Effector memory CD8-positive, alpha-beta T cell (primary cell): ENCODE measurements at regions not wholly inside any gene's neighbourhood (a gene's known extent, or its start where the extent isn't known, plus 50 kb on each side); places are given as distances from the start of the nearest gene placed in this dataset.
"Not testable (repeated sequence)": the region's sequence is repeated elsewhere in the genome, so short reads cannot be mapped to it uniquely, and the experiment has no call there.

Source experiments
- ATAC-seq: fragments of 150-1000 bp; cut with Tn5 transposase; replicated peaks from 2 replicates; pipeline ENCODE4 v1.10.0; 2021; ENCODE audit warnings: mild to moderate bottlenecking, moderate library complexity
- DNase-seq, 3 experiments: peaks; one replicate each; pipeline ENCODE4 v3.0.0; 2021
- H3K27ac Mint-ChIP-seq, 2 donors: one replicate each; pipeline ENCODE4 v1.8.0; 2022; ENCODE audit warnings: mild to moderate bottlenecking in 2 of 2, mixed read lengths in 2 of 2, moderate library complexity in 2 of 2
- H3K27me3 Mint-ChIP-seq, 2 donors: one replicate each; pipeline ENCODE4 v1.8.0; 2022; ENCODE audit warnings: mixed read lengths in 2 of 2
- H3K36me3 Mint-ChIP-seq: one replicate; pipeline ENCODE4 v1.8.0; 2022; ENCODE audit warnings: mild to moderate bottlenecking, moderate library complexity, mixed read lengths; ENCODE audit not compliant: insufficient read depth
- H3K4me1 Mint-ChIP-seq, 2 donors: one replicate each; pipeline ENCODE4 v1.8.0; 2022; ENCODE audit warnings: low read depth in 2 of 2, mixed read lengths in 2 of 2
- H3K4me3 Mint-ChIP-seq, 2 donors: one replicate each; pipeline ENCODE4 v1.8.0; 2022; ENCODE audit warnings: mild to moderate bottlenecking in 2 of 2, mixed read lengths in 2 of 2, moderate library complexity in 2 of 2
- H3K9me3 Mint-ChIP-seq, 2 donors: one replicate each; pipeline ENCODE4 v1.8.0; 2022; ENCODE audit warnings: mixed read lengths in 2 of 2

- no peak for ATAC-seq
- Mint-ChIP-seq H3K4me3 (no peak overlapping the region), H3K27ac (no peak overlapping the region), H3K36me3 (no peaks in the 10 kb centered on the region), H3K9me3 (peaks cover 7 to 11% of the 10 kb centered on the region in 2 donors), H3K4me1 (no peaks in the 10 kb centered on the region), H3K27me3 (no peaks in the 10 kb centered on the region)
- DNase-seq: no peak
Measured at GRCh38 chr4:189513421-189513820, 427.3 kb upstream of the FRG1 start.

GRCh38 chr4:189514209-189514608, 426.5 kb upstream of the FRG1 start:
- ATAC-seq (no peak), DNase-seq (no peak)
- Mint-ChIP-seq H3K9me3 (peaks cover 7 to 11% of the 10 kb centered on the region in 2 donors), H3K4me3 (no peak overlapping the region), H3K36me3 (no peaks in the 10 kb centered on the region), H3K27me3 (no peaks in the 10 kb centered on the region), H3K4me1 (no peaks in the 10 kb centered on the region), H3K27ac (no peak overlapping the region)

- DNase-seq (no peak), ATAC-seq (no peak)
- H3K4me3 Mint-ChIP-seq: no peak overlapping the region
- H3K27me3 Mint-ChIP-seq: no peaks in the 10 kb centered on the region
- H3K4me1 Mint-ChIP-seq: no peaks in the 10 kb centered on the region
- no peaks in the 10 kb centered on the region for H3K36me3 Mint-ChIP-seq
- H3K27ac Mint-ChIP-seq: no peak overlapping the region
- peaks cover 10% of the 10 kb centered on the region in 2 donors for H3K9me3 Mint-ChIP-seq
Measured at GRCh38 chr4:189516902-189517301, 423.8 kb upstream of the FRG1 start.

GRCh38 chr4:189519186-189519585, 421.5 kb upstream of the FRG1 start:
- Mint-ChIP-seq H3K27me3 (no peaks in the 10 kb centered on the region), H3K36me3 (no peaks in the 10 kb centered on the region), H3K4me3 (no peak overlapping the region), H3K9me3 (peaks cover 8 to 25% of the 10 kb centered on the region in 2 donors), H3K4me1 (no peaks in the 10 kb centered on the region), H3K27ac (no peak overlapping the region)
- no peak for ATAC-seq
- DNase-seq: no peak

- no peaks in the 10 kb centered on the region for H3K4me1 Mint-ChIP-seq
- no peaks in the 10 kb centered on the region for H3K36me3 Mint-ChIP-seq
- H3K9me3 Mint-ChIP-seq: peaks cover 4 to 25% of the 10 kb centered on the region in 2 donors
- no peak overlapping the region for H3K27ac Mint-ChIP-seq
- H3K4me3 Mint-ChIP-seq: no peak overlapping the region
- no peaks in the 10 kb centered on the region for H3K27me3 Mint-ChIP-seq
- DNase-seq: no peak
- ATAC-seq: no peak
Measured at GRCh38 chr4:189525304-189525703, 415.4 kb upstream of the FRG1 start.

- ATAC-seq (no peak), DNase-seq (no peak)
- H3K36me3 Mint-ChIP-seq: peaks cover 3% of the 10 kb centered on the region
- no peak overlapping the region for H3K27ac Mint-ChIP-seq
- H3K9me3 Mint-ChIP-seq: peaks cover 4 to 13% of the 10 kb centered on the region in 2 donors
- H3K4me3 Mint-ChIP-seq: no peak overlapping the region
- no peaks in the 10 kb centered on the region for H3K4me1 Mint-ChIP-seq
- no peaks in the 10 kb centered on the region for H3K27me3 Mint-ChIP-seq
Measured at GRCh38 chr4:189530848-189531247, 409.8 kb upstream of the FRG1 start.

DNA sequence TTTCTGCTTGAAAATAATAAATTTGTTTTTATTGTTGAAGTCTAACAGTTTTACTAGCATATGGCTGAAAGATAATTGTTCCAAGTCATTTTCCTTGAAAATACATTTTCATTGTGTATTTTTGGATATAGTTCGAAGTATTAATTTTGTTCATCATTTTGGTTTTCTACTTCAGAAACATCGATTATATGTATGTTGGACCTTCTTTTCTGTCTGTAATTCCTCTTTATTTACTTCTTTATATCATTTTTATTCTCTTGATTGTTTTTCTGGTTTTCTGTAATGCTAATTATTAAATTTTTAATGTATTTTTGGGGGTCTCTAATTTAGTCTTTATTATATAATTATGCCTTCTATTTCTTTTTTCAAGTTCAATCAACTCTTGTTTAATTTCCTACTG, 407.1 kb upstream of the FRG1 start:
- no peak overlapping the region for H3K27ac Mint-ChIP-seq
- peaks cover 4 to 34% of the 10 kb centered on the region in 2 donors for H3K9me3 Mint-ChIP-seq
- ATAC-seq: no peak
- DNase-seq: no peak
- H3K4me1 Mint-ChIP-seq: no peaks in the 10 kb centered on the region
- no peak overlapping the region for H3K4me3 Mint-ChIP-seq
- H3K27me3 Mint-ChIP-seq: no peaks in the 10 kb centered on the region
- H3K36me3 Mint-ChIP-seq: peaks cover 3% of the 10 kb centered on the region

DNA sequence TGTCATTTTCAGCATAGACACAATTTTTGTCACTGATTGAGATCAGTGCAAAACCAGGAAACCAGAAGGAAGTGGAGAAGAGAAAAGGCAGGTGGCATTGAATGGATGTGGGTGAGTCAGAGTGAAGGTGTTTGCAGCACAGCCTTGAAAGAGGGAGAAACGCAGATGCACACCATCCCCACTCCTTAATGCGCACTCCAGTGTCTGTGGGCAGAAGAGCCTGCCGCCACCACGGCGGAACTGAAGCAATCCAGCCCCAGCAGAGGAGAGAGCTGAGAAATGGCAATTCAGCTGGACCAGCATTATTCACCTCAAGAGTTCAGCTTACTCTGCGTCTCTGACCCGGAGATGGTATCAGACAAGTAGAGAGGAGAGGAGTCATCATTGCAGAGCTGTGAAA, 393.1 kb upstream of the FRG1 start:
- no peaks in the 10 kb centered on the region for H3K36me3 Mint-ChIP-seq
- H3K9me3 Mint-ChIP-seq: peaks cover 7 to 8% of the 10 kb centered on the region in 2 donors
- ATAC-seq: no peak
- no peak overlapping the region for H3K27ac Mint-ChIP-seq
- H3K4me3 Mint-ChIP-seq: no peak overlapping the region
- H3K4me1 Mint-ChIP-seq: no peaks in the 10 kb centered on the region
- H3K27me3 Mint-ChIP-seq: no peaks in the 10 kb centered on the region
- no peak for DNase-seq

DNA sequence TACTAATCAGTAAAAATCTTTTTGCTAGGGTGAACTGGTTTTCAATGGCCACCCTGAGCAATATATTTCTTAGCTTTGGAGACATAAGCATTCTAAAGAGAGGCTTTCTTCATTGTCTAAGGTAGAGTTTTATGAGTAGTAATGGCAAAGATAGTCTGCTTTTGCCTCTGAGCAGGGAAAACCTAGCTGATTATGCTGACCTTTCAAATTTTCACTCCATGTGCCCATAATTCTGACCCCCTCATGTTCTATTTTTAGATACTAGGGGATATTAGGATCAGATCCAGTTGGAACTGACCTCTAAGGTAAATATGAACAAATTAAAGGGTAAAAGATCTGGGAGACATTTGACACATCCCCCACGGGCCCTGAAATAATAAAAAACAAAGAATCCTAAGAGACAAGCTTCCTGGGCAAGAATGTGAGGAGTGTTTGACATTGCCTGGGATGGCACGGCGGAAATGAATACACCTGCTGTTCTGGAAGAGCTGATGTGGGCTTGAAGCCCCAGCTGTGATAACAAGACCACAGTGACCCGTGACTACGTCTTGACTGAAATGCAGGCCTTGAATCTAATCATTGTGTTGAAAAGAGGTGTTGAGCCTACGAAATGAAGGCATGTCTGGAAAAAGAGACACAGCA, 392.1 kb upstream of the FRG1 start:
- ATAC-seq: no peak

GRCh38 chr4:189551931-189552670, 388.6 kb upstream of the FRG1 start:
- H3K4me1 Mint-ChIP-seq, ATAC-seq, DNase-seq, H3K4me3 Mint-ChIP-seq, H3K36me3 Mint-ChIP-seq, H3K27me3 Mint-ChIP-seq, H3K27ac Mint-ChIP-seq: not testable (repeated sequence)
- peaks cover 0 to 13% of the 10 kb centered on the region in 2 donors for H3K9me3 Mint-ChIP-seq

More for the DNA sequence above, 392.1 kb upstream of the FRG1 start:
- Mint-ChIP-seq H3K27me3 (no peaks in the 10 kb centered on the region), H3K36me3 (no peaks in the 10 kb centered on the region), H3K27ac (no peak overlapping the region), H3K4me3 (no peak overlapping the region), H3K9me3 (peaks cover 7 to 8% of the 10 kb centered on the region in 2 donors), H3K4me1 (no peaks in the 10 kb centered on the region)
- DNase-seq: no peak

DNA sequence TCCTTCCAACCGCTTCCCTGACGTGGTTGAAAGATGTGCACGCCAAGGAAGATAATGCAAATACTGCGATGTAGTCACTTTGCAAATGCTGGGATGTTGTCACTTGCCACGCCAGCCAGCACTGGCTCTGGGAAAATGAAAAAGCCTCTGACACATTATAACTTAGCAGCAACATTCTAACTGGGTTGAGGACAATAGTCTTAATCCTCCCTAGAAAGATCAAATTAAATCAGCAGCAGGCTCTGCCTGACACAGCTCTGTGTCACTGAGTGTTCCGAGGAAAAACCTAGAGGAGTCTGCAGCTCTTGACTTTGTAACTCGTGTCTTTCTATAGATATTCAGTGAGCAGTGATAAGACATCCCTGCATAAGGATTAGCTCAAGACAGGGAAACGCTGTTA, 380.1 kb upstream of the FRG1 start:
- H3K36me3 Mint-ChIP-seq, H3K27me3 Mint-ChIP-seq: not testable (repeated sequence)

GRCh38 chr4:189563751-189564150, 376.9 kb upstream of the FRG1 start:
- H3K4me3 Mint-ChIP-seq, H3K27me3 Mint-ChIP-seq, H3K4me1 Mint-ChIP-seq, H3K36me3 Mint-ChIP-seq, ATAC-seq, H3K27ac Mint-ChIP-seq, H3K9me3 Mint-ChIP-seq, DNase-seq: not testable (repeated sequence)

More for the DNA sequence above, 380.1 kb upstream of the FRG1 start:
- not testable (repeated sequence) for H3K4me3 Mint-ChIP-seq, ATAC-seq, H3K4me1 Mint-ChIP-seq, H3K9me3 Mint-ChIP-seq, H3K27ac Mint-ChIP-seq, DNase-seq

DNA sequence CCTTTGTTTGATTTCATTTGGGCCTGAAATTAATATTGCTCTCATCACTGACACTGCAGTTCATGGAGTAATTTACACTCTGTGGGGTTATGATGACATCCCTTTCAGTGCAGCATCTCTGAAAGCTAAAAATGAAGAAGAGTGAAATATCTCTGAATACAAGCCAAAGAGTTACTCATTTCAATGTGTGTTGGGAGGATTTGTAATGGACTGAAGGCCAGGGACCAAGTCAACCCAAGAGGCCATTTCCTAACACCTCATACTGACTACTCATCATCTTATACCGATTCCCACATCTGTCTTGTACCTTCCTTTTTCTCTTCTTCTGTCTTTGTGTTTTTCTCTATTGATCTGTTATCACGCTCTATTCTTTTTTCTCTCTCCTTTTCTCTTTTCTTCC, 374.4 kb upstream of the FRG1 start:
- H3K4me3 Mint-ChIP-seq, H3K27me3 Mint-ChIP-seq, H3K9me3 Mint-ChIP-seq, DNase-seq, ATAC-seq, H3K27ac Mint-ChIP-seq, H3K36me3 Mint-ChIP-seq, H3K4me1 Mint-ChIP-seq: not testable (repeated sequence)

- ATAC-seq: peak; percentile 14
- not testable (repeated sequence) for H3K27me3 Mint-ChIP-seq, H3K9me3 Mint-ChIP-seq, H3K4me1 Mint-ChIP-seq, H3K36me3 Mint-ChIP-seq, H3K27ac Mint-ChIP-seq, H3K4me3 Mint-ChIP-seq, DNase-seq
Measured at GRCh38 chr4:189566900-189567299, 373.8 kb upstream of the FRG1 start.
